Hepatocyte (in vitro differentiated cells): ENCODE measurements at regions not wholly inside any gene's neighbourhood (a gene's known extent, or its start where the extent isn't known, plus 50 kb on each side); places are given as distances from the start of the nearest gene placed in this dataset.

Experiments used
- CTCF ChIP-seq: fragments of 200-600 bp; sonication (generic); IDR thresholded peaks from 2 replicates; pipeline ENCODE4 v1.5.1; 2016; ENCODE audit warnings: antibody characterized with exemption, mild to moderate bottlenecking; ENCODE audit not compliant: poor library complexity
- EZH2 ChIP-seq: fragments of 200-600 bp; sonication (generic); IDR thresholded peaks from 2 replicates; pipeline ENCODE4 v1.6.1; 2016; ENCODE audit warnings: antibody characterized with exemption, mild to moderate bottlenecking, borderline replicate concordance

- TF ChIP-seq CTCF: no peak
- TF ChIP-seq EZH2: no peak
These were observed 258.6 kb upstream of the NFE2L3 start for GRCh38 chr7:25893436-25893835.
